ENCODE measurements at regions not wholly inside any gene's neighbourhood (a gene's known extent, or its start where the extent isn't known, plus 50 kb on each side); places are given as distances from the start of the nearest gene placed in this dataset.
"Not testable (repeated sequence)": the region's sequence is repeated elsewhere in the genome, so short reads cannot be mapped to it uniquely, and the experiment has no call there.

DNA sequence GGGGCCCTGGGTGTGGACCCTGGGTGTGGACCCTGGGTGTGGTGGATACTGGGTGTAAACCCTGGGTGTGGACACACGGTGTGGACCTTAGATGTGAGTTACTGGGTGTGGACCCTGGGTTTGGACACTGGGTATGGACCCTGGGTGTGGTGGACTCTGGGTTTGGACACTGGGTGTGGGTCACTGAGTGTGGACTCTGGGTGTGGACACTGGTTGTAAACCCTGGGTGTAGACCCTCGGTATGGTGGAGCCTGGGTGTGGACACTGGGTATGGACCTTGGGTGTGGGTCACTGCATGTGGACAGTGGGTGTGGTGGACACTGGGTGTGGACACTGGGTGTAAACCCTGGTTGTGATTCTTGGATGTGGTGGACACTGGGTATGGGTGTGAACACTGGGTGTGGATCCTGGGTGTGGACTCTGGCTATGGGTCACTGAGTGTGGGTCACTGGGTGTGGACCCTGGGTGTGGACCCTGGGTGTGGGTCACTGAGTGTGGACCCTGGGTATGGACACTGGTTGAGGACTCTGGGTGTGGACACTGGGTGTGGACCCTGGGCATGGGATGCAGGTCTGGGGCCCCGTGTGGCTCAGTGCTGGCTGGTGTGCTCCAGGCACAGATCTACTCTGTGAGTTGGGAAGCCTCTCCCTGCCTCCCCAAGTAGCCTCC is 356.2 kb downstream of the GLRX3 start:
- no peak for DNase-seq

DNA sequence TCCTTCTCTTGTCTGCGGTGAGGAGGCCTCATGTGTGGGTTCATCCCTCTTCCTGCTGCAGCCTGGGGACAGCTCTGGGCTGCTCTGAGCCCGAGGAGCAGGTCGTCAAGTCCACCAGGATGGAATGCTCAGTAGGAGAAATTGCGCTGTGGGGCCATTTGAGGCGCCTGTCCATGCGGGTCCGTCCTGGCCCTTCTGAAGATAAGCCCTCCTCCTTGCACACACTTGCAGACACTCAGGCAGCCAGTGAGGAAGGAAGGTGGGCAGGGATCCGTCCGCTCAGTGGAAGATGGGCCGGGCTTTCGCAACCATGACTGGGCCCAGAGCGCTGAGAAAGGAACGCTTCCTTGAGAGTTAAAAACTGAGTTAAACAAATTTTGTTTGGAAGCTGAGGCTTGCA is 356.8 kb downstream of the GLRX3 start:
- no peak for DNase-seq

DNA sequence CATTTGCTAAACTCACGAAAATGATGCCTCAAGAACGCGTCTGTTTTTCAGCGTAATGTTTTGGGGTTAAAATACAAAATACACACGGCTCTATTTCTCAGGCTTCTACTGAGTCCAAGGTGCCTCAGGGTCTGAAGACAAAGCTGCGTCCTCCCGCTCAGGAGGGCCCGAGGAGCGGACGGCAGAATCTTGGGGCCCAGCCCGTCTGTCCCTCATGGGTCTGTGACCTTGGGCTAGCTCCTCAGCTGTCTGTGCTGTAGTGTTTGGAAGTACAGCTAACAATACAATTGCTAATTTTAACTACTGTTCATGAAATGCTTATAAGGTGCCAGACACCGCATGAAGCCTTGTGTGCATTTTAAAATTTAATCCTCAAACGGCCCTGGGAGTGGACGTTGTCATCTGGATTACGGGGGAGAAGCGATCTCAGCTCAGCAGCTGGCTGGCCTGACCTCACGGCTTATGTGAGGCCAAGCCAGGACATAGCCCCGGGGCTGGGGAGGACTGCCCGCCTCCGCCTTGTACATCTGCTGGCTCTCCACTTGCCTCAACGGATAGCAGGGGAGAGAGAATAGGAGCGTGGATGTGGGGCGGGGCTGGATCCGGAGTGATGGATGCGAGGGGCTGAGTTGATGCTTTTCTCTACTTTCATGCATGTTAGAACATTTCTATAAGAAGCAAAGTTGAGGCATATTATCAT is 357.4 kb downstream of the GLRX3 start:
- no peak for DNase-seq

DNA sequence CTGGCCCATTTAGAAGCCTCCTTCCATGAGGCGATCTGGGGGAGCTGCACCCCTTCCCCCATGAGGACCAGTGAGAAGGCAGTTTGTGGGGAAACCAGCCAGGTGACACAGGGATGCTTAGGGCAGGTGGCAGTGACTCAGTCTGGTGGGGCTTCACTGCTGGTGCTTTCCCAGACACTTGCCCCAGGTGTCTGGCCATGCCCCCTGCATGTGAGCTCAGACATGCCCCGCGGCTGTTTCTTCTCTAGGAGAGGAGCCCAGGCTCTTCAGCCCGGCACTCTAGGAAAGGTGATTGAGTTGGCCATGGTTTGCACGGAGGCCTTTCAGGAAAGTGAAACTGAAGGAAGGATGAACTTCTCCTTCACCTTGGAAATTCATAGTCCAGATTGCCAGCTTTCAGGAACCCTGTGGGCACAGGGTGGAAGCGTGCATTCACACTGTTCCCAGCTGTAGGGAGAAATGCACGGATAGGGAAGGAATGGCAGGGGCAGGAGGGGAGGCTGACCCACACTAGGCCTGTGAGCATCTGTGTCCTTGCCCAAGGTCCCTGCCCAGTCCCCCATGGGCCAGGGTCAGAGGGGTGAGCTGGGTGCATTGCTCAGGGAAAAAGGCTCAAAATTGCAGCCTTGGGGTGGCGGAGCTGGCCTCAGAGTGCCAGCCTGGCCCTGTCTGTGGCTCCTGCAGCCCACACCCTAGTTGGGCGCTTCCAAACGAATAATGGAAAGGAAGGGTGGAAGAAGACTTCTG is 359.1 kb downstream of the GLRX3 start:
- DNase-seq, result no peak

DNA sequence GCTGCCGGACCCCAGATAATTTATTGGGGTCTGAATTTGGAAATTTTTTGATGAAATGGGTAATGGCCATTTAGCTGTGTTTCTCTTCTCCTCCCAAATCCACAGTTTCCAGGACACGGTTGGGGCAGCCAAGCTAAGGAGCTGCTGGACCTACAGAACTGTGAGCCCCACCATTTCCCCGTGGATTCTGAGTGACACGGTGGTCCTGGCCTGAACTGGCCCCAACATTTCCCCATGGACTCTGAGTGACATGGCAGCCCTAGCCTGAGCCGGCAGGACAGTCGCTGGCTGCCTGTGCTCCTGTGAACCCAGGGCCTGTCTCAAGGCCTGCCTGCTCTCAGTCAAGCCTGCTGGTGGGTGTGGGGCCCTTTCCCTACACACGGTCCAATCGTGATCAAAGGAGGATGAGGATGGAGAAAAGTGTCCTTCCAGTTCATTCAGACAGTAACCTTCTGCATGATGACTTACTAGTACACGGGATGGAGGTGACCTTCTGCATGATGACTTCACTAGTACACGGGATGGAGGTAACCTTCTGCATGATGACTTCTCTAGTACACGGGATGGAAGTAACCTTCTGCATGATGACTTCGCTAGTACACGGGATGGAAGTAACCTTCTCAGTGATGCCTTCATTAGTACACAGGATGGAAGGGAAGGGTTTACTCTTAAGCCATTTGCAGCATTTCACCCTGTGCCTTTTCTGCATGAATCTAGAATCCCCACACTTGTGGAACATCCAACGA is 359.9 kb downstream of the GLRX3 start:
- no peak for DNase-seq

DNA sequence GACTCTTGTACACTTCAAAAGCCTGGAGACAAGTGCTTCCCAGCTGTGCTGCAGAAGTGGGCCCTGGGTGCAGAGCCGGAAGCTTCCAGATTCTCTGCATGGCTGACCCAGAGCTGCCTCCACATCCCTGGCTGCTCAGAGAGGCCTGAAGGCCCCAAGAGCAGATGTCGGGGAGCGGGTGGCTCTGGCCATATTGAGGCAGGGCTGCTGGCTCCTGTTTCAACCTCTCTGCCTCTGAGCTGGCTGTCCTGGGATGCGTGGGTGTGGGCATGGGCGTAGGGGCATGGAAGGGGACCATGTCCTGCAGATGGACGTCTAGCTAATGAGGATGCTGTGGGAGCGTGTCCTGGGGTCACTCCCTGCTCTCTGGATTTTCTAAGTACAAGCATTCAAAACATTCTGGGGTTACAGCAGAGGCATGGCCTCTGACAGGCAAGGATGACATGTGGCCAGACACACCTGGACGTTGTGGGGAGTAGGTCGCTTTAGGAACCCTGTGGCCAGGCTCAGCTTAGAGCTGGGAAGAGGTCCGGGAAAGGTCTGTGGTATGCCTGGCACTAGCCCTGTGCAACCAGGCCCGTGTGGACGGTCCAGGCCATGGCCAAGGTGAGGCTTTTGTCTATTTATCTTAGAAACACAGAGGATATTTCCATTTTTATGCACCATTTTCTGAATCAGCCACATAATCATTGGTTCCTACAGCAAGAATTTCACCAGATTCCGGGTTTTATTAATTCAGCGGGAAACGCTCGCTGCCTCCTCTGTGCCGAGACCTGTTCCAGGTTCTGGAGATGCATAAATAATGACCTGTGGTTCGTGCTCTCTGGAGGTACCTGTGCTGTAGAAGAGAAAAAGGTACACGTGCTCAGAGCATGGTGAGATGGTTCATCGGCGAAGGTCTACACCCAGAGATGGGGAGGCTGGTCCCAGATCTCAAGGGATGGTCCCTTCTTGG is 361.1 kb downstream of the GLRX3 start:
- DNase-seq, result no peak

DNA sequence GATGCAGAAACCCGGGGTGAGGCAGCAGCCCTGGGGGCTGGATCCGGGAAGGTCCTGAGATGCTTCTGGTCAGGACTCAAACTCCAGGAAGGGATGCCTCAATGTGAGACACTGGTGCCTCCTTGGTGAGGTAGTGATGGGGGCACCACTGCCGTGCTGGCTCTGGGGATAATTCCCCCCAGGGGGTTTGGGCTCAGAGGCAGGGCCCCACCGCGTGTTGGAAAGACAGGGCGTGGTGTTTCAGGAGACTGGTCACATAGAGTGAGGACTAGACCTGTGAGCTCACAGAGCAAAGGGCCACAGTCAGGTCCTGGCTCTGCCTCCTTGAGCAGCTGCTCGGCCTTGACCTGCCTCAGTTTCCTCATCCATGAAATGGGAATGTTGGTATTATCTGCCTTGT is 361.9 kb downstream of the GLRX3 start:
- DNase-seq, result no peak

DNA sequence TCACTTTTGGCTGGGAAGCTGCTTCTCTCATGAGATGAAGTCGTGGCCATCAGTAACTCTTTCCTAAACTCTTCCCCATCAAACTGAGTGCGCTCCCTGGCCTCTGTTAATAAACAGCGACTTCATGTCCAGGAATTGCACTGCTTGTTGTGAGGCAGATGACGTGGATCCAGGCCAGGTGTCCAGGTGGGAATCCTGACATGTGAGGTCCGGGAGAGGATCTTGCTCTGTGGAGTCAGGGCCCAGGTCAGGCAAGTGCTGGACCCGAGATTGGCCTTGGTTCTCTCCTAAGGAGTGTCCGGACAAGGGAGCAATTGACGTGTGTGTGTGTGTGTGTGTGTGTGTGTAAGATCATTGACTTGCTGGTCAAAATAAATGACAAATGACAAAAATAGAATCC is 362.7 kb downstream of the GLRX3 start:
- DNase-seq, result no peak

DNA sequence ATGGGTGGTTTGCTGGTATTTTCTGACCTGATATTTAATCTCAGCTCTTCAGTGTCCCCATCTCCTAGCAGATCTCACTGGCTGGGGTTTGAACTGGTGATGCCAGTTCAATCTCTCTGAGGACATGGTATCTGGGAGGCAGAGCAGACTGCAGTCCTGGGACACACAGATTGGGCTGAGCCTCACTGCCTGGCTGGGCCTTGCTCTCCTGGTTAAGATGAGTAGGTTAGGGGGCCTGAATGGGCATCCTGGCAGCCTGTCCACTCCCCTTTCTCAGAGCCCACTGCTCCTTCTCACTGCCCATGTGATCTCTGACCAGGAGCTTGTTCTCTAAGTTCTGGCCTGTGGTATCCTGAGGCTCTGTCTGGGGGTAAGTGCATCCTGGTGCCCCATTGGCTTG is 363.4 kb downstream of the GLRX3 start:
- no peak for DNase-seq

DNA sequence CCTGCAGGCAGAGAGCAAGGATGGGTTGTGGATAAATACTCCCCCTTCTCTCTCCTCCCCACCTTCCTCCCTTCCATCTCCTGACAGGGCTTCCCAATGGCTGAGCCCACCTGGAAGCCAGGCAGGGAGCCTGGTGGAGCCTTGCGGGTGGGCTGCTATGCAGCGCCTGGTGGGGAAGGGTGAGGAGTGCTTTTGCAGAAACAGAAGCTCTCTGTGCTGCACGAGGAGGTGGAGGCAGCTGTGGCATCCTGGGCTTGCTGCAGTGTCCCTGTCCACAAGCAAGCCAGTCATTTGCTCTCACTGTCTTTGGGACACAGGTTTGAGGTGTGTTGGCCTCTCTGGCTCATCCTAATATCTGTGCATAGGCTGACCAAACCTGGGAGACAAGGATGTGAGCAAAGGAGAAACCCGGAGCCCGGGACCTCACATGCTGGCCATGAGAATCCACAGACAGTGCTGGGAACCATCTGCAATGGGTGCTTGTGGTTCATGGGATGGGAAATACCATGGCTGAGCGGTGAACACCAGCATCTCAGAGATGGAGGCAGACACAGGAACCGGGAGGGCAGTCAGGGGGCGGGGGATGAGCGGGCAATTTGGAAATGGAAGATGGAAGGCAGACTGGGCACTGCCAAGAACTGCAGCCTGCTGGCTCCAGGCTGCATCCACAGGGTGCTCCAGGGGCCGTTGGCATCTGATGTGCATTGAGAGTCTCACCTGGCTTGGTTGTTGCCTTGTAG is 364.2 kb downstream of the GLRX3 start:
- no peak for DNase-seq

DNA sequence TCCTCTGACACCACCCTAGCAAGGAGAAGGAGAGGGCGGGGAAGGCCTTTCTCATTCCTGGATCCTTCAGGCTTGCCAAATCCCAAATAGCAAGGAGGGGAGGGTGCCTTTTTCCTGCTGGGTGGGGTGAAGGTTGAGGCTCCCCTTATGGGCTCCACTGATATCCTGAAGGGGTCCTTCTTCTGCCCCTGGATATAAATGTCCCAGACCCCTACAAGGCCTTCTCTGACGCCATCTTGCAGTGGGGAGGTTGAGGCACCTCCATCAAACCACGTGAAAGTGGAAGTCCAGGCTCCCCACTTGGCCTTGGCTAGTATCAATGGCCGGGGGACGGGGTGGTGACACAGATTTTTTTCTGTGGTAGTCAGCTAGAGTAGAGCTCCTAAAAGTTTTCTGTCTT is 371.3 kb downstream of the GLRX3 start:
- DNase-seq, result no peak

DNA sequence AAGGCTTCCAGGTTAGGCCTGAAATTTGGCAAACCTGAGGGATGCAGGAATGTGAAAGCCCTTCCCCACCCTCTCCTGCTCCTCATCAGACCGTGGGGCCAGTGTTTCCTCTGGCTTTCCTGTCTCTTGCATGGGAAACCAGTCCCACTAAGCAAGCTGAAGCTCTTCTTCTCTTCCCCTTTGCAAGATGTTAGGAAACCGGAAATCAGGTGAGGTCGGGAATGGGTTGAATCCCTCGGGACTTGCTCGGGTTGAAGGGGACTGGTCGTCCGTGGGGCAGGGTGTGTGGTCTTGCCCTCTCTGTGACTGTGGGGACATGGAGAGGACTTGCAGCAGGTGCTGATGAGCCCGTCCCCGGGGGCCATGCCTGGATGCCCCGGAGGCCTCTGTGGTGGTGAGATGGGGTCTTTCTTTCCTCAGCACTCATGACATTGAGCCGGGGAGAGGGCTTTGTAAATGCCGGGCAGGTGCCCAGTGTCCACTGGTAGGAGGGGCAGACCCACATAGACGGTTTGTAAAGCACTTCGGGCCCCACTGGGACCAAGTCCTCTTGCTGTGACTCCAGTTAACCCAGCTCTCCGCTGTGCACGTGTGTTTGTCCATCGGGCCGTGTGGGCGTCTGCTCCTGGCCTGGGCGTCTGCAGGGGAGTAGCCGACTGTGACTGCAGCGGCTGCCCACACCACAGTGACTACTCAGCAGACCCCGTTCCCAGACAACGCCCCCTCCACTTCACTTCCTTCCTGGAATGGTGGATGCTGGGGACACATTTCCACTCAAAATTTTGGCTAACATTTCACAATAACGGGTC is 373.9 kb downstream of the GLRX3 start:
- no peak for DNase-seq

DNA sequence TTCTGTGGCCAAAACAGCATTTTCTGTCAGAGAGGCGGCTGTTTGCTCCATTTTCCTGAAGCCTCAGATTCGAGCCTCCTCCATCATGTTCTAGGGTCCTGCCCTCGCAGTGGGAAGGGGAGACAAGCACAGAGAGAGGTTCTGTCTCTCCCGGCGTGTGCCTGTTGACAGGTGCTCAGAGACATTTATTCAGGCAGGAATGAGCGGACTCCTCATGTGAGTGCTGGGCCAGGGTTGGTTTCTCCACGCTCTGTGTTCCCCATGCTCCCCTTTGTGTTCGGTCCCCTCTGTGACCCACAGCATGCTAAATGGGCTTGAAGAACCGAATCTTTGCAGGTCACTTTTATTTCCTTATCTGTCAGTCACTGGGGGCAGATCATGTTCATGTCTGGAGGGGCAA is 374.6 kb downstream of the GLRX3 start:
- no peak for DNase-seq

DNA sequence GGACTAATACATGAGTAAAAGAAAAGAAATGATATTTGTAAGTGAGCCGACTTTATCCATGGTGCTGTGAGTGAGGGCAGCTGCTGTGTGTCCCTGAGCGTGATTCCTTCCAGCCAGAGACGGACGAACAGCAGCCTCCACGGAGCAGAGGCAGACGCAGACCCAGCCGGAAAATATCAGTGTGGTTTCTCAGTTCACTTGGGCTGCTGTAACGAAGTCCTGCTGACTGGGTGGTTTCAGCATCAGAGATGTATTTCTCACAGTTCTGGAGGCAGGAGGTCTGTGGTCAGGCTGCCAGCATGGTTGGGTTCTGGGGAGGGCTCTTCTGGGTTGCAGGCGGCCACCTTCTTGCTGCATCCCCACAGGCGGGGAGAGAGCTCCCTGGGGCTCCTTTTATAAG is 375.6 kb downstream of the GLRX3 start:
- no peak for DNase-seq

DNA sequence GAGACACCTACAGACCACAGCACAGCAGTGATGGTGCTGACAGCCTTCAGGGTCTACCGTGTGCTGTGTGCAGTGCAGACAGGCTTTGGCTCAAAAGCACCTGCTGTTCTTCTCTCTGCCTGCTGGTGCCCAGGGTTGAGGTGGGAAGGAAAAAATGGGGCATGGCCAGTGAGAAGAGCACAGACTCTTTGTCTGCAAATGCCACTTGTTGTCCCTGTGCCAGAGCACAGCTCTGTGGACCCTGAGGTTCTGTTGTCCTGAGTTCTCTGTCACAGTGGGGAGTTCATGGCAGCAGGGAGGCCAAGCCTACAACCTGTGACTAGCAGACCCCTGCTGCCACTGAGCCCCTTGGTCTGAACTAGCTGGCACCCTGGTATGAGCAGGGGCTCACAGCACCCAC is 376.7 kb downstream of the GLRX3 start:
- no peak for DNase-seq

DNA sequence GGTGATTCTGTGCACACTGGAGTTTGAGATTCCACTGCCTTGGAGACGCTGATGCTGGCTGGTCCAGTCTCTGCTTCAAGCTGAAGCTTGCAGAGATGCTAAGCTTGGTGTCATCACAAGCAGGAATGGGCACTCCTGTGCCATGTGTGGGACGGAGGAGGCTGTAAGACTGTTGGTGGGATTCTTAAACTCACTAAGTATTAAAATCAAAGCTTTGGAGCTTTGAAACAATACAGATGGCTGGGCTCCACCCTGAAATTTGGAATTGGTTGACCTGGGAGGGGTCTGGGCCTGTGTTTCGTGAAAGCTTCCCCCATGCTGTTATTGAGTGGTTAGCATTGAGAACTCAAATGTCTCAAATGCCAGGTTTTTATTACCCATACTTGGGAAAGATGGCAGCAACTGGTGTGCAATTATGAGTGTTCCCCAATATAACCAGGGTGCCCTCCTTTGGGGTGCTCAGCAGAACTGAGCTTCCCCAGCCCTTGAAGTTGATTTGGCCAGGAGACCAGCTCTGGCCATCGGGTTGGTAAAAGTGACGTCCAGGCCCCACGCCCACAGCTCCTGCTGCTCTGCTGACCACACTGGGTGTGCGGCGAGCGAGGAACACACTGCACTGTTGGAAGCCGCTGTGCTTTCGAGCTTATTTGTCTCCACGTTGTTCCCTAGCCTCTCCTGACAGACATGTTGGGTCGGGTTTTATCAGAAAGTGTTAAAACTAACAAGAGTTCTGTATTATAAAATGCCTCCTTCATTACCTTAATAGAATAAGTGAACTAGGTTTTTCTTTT is 377.7 kb downstream of the GLRX3 start:
- no peak for DNase-seq

DNA sequence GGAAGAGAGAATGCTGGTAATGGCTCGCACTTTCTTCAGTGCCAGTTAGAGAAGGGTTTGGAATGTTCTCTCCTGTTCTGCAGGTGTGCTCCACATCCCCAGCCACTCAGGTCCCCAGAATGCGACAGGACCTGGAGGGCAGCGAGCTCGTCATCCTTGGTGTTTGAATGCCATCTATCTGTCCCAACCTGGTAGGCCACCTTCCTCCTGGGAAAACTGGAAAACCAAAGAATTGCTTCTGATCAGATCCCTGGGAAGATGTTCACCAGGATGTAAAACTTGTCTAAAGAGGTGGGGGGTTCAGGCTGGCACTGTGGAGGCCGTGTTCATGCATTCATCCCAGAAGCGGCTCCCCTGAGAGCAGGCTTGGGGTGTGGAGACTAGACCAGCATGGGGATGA is 379.5 kb downstream of the GLRX3 start:
- no peak for DNase-seq

DNA sequence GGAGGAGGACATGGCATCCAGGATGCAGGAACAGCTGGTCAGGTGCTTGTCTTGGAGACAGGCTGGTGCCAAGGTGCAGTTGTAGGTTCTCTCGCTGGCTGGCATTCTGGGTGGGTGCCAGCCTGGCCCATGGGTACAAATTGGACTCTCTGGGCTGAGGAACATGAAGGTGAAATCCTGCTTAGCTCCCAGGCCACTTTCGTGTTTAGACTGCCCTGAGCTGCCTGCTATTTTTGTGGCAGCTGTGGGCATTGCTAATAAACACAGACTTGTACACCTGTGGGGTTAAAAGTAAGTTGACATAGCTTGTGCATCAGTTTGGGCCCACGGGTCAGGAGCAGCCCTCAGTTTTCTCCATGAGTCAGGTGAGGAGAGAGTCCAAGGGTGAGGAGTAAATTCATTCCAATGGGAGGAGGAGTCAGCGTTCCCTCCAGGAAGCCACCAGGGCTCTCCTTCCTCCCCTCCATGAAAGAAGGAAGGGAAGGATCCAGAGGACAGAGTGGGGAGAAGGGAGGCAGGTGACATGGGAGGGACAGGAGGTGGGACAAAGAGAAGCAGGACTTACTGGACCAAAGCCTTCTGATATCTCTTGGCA is 380.0 kb downstream of the GLRX3 start:
- no peak for DNase-seq

DNA sequence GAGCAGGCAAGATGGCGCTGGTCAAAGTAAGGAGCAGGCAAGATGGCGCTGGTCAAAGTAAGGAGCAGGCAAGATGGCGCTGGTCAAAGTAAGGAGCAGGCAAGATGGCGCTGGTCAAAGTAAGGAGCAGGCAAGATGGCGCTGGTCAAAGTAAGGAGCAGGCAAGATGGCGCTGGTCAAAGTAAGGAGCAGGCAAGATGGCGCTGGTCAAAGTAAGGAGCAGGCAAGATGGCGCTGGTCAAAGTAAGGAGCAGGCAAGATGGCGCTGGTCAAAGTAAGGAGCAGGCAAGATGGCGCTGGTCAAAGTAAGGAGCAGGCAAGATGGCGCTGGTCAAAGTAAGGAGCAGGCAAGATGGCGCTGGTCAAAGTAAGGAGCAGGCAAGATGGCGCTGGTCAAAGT is 382.7 kb downstream of the GLRX3 start:
- not testable (repeated sequence) for DNase-seq
